ENCODE measurements at regions not wholly inside any gene's neighbourhood (a gene's known extent, or its start where the extent isn't known, plus 50 kb on each side); places are given as distances from the start of the nearest gene placed in this dataset.

- no peak for TF ChIP-seq EZH2 (IDR thresholded peaks at IDR 0.05; ENCODE audit: borderline replicate concordance, low read length)
- TF ChIP-seq CTCF (conservative IDR thresholded peaks at IDR 0.05 in 1 of 2, IDR thresholded peaks at IDR 0.05 in 1 of 2; ENCODE audit: extremely low read depth in 1 of 2, insufficient read depth in 1 of 2, low read depth in 1 of 2, low read length in 2 of 2), result no peak
Measured at GRCh38 chr12:77342253-77342652, 276.9 kb upstream of the E2F7 start.
